Muscle of leg (tissue), 3 donors: ENCODE measurements at regions not wholly inside any gene's neighbourhood (a gene's known extent, or its start where the extent isn't known, plus 50 kb on each side); places are given as distances from the start of the nearest gene placed in this dataset.

Experiments used
- DNase-seq: peaks from one replicate; pipeline ENCODE4 v3.0.0; 2013
- H3K27ac ChIP-seq: one replicate; pipeline ENCODE4 v1.5.1; 2013; ENCODE audit warnings: mild to moderate bottlenecking, low read length, control low read depth
- H3K27me3 ChIP-seq: one replicate; pipeline ENCODE4 v1.6.1; 2013; ENCODE audit warnings: low read length; ENCODE audit not compliant: control insufficient read depth, insufficient read depth
- H3K36me3 ChIP-seq: one replicate; pipeline ENCODE4 v1.6.1; 2013; ENCODE audit warnings: low read length; ENCODE audit not compliant: control insufficient read depth, insufficient read depth
- H3K4me1 ChIP-seq: one replicate; pipeline ENCODE4 v1.6.1; 2013; ENCODE audit warnings: low read length; ENCODE audit not compliant: control insufficient read depth, insufficient read depth
- H3K4me3 ChIP-seq: one replicate; pipeline ENCODE4 v1.5.1; 2013; ENCODE audit warnings: low read length, control low read depth
- H3K9me3 ChIP-seq: replicated peaks from 2 replicates; pipeline ENCODE4 v1.6.1; 2013; ENCODE audit warnings: low read depth, low read length; ENCODE audit not compliant: control insufficient read depth
- WGBS: methylation state at CpG from one replicate; pipeline ENCODE4 v1.1.5; 2013; ENCODE audit warnings: missing lambda C conversion rate; ENCODE audit not compliant: insufficient coverage; 5-methylcytosine and 5-hydroxymethylcytosine counted together

DNA sequence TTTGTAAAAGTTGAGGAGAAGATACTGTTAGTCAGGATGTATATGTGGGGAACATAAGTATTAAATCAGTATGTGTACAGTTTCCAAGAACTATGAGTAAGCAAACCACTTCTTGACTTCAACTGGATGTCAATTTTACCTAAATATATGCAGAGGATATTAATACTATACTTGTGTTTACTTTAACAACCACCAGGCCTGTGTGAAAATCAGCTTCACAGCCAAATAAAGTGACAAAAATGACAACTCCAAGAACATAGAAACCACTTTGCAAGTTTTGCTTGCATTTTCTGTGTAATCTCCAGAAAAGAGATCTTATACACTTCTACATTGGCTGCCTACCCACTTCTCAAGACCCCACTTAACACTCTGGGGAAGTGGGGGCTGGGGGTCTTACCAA lies 293.3 kb upstream of the RORA start:
- Histone ChIP-seq H3K27me3 (no peaks in the 10 kb centered on the region), H3K36me3 (no peaks in the 10 kb centered on the region), H3K4me3 (no peak overlapping the region), H3K9me3 (no peaks in the 10 kb centered on the region), H3K4me1 (peaks cover 3% of the 10 kb centered on the region), H3K27ac (no peak overlapping the region)
- DNase-seq = no peak

- Histone ChIP-seq H3K9me3 (no peaks in the 10 kb centered on the region), H3K4me3 (no peak overlapping the region), H3K27me3 (no peaks in the 10 kb centered on the region), H3K4me1 (peaks cover 3% of the 10 kb centered on the region), H3K27ac (no peak overlapping the region), H3K36me3 (no peaks in the 10 kb centered on the region)
- no CpG with 5 or more reads among the region's 3 CpGs for WGBS
- no peak for DNase-seq
Observed at GRCh38 chr15:61521953-61522352, 292.9 kb upstream of the RORA start.

- Histone ChIP-seq H3K4me1 (peaks cover 3% of the 10 kb centered on the region), H3K36me3 (no peaks in the 10 kb centered on the region), H3K9me3 (no peaks in the 10 kb centered on the region), H3K27ac (no peak overlapping the region), H3K4me3 (no peak overlapping the region), H3K27me3 (no peaks in the 10 kb centered on the region)
- no CpG with 5 or more reads among the region's 1 CpG for WGBS
- DNase-seq = no peak
Observed at GRCh38 chr15:61519296-61519695, 290.2 kb upstream of the RORA start.

- no peak for DNase-seq
- Histone ChIP-seq H3K4me3 (no peak overlapping the region), H3K36me3 (no peaks in the 10 kb centered on the region), H3K9me3 (no peaks in the 10 kb centered on the region), H3K4me1 (peaks cover 3% of the 10 kb centered on the region), H3K27ac (no peak overlapping the region), H3K27me3 (no peaks in the 10 kb centered on the region)
- WGBS = 94% methylated on average over 2 of the region's 7 CpGs
Observed at GRCh38 chr15:61518191-61518950, 289.3 kb upstream of the RORA start.

- Histone ChIP-seq H3K27me3 (no peaks in the 10 kb centered on the region), H3K27ac (no peak overlapping the region), H3K36me3 (no peaks in the 10 kb centered on the region), H3K4me1 (peaks cover 3% of the 10 kb centered on the region), H3K9me3 (no peaks in the 10 kb centered on the region), H3K4me3 (no peak overlapping the region)
- no CpG with 5 or more reads among the region's 3 CpGs for WGBS
- no peak for DNase-seq
Observed at GRCh38 chr15:61517776-61518175, 288.7 kb upstream of the RORA start.

- Histone ChIP-seq H3K36me3 (no peaks in the 10 kb centered on the region), H3K4me1 (peaks cover 3% of the 10 kb centered on the region), H3K27ac (no peak overlapping the region), H3K9me3 (no peaks in the 10 kb centered on the region), H3K4me3 (no peak overlapping the region), H3K27me3 (no peaks in the 10 kb centered on the region)
- DNase-seq = no peak
Observed at GRCh38 chr15:61517335-61517734, 288.2 kb upstream of the RORA start.

- DNase-seq = no peak
- Histone ChIP-seq H3K36me3 (no peaks in the 10 kb centered on the region), H3K27ac (no peak overlapping the region), H3K9me3 (no peaks in the 10 kb centered on the region), H3K27me3 (no peaks in the 10 kb centered on the region), H3K4me1 (no peaks in the 10 kb centered on the region), H3K4me3 (no peak overlapping the region)
- WGBS = no CpG with 5 or more reads among the region's 1 CpG
Observed at GRCh38 chr15:61511756-61512155, 282.7 kb upstream of the RORA start.

GRCh38 chr15:61511089-61511488 lies 282.0 kb upstream of the RORA start:
- Histone ChIP-seq H3K4me3 (no peak overlapping the region), H3K27ac (no peak overlapping the region), H3K36me3 (no peaks in the 10 kb centered on the region), H3K4me1 (no peaks in the 10 kb centered on the region), H3K27me3 (no peaks in the 10 kb centered on the region), H3K9me3 (no peaks in the 10 kb centered on the region)
- WGBS = 71% methylated on average over 1 of the region's 3 CpGs
- DNase-seq = no peak

DNA sequence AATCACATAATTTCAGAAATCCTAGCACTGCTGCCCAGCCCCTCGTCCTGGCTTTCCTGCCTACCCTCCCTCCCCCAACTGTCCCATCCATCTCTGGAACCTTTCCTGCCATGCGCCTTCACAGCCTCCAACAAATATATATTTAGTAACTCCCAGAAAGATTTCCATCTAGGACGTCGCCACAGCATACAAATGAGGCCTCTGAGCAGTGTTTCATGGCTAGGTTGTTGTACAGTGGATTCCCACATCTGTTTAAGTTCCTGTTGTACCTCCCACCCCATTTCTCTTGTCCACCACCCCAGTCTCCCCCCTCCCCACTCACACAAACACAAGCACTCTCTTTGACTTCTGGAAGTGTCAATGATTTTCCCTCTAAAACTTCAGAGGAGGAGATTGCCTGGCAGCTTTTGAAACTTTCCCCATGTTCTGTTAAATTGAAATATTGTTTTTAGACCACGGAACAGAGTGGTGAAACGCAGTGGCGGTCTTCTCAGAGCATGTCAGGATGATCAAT lies 280.3 kb upstream of the RORA start:
- Histone ChIP-seq H3K27ac (no peak overlapping the region), H3K4me3 (no peak overlapping the region), H3K27me3 (no peaks in the 10 kb centered on the region), H3K36me3 (no peaks in the 10 kb centered on the region), H3K4me1 (no peaks in the 10 kb centered on the region), H3K9me3 (no peaks in the 10 kb centered on the region)
- DNase-seq = no peak
- 62% methylated on average over 3 of the region's 7 CpGs for WGBS

DNA sequence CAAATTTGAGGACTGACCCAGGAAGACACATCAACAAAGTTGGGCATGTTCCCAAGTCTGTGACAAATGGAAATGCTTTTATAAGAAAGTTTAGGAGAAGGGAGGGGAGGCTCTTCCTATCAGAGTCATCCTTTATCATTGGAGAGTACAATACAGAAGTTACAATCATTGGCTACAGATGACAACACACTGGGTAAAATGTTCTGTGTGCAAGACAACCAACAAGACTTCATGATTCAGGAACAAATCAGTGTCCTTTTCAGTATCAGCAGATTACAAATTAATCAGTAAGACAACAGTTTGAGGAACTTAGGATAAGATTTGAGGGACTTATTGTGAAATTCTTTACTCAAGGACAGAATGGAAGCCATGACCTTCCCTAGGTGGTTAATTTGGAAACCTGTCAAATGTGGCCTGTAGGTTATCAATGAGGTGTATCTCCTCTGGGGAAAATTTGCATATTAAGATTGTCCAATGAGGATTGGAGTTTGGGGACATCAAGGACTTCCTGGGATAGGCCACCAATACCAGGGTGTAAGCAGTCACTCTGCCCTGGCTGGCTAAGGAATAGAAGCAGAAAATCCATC lies 274.4 kb upstream of the RORA start:
- Histone ChIP-seq H3K4me3 (no peak overlapping the region), H3K27me3 (peaks cover 2% of the 10 kb centered on the region), H3K9me3 (no peaks in the 10 kb centered on the region), H3K36me3 (no peaks in the 10 kb centered on the region), H3K4me1 (no peaks in the 10 kb centered on the region), H3K27ac (no peak overlapping the region)
- no peak for DNase-seq
